ENCODE measurements at regions not wholly inside any gene's neighbourhood (a gene's known extent, or its start where the extent isn't known, plus 50 kb on each side); places are given as distances from the start of the nearest gene placed in this dataset.
"Not testable (repeated sequence)": the region's sequence is repeated elsewhere in the genome, so short reads cannot be mapped to it uniquely, and the experiment has no call there.

DNA sequence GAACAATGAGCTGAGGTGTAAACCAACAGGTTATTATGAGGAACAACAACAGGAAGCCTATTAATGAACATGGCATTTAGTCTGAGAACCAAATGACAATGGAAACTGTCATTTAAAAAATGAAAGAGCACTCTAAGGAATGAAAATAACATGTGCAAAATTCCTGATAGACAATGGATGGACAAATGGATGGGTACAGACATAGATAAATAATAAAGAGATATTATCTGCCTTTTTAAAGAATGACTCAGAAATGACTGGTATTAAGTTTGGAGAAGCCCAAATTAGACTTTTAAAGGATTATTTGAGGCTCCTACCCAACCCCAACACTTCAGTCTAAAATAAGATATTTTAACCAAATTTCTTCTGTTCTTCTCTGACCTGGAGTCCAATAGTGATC, 650.5 kb upstream of the ZNF385D start:
- DNase-seq, result no peak

DNA sequence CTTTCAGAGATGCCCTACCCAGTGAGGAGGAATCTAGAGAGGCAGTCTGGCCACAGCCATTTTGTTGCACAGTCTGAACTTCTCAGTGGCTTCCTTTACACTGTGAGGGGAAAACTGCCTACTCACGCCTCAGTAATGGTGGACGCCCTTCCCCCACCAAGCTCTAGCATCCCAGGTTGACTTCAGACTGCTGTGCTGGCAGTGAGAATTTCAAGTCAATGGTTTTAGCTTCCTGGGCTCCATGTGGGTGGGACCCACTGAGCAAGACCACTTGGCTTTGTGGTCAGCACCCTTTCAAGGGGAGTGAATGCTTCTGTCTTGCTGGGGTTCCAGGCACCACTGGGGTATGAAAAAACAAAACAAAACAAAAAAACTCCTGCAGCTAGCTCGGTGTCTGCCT, 663.2 kb upstream of the ZNF385D start:
- DNase-seq, result no peak

DNA sequence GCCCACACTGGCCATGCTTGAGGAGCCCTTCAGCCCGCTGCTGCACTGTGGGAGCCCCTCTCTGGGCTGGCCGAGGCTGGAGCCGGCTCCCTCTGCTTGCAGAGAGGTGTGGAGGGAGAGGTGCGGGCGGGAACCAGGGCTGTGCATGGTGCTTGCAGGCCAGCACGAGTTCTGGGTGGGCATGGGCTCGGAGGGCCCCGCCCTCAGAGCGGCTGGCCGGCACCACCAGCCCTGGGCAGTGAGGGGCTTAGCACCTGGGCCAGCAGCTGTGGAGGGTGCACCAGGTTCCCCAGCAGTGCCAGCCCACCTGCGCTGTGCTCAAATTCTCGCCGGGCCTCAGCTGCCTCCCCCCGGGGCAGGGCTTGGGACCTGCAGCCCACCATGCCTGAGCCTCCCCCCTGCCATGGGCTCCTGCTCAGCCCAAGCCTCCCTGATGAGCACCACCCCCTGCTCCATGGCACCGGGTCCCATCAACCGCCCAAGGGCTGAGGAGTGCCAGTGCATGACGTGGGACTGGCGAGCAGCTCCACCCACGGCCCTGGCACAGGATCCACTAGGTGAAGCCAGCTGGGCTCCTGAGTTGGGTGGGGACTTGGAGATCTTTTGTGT, 665.9 kb upstream of the ZNF385D start:
- not testable (repeated sequence) for DNase-seq

DNA sequence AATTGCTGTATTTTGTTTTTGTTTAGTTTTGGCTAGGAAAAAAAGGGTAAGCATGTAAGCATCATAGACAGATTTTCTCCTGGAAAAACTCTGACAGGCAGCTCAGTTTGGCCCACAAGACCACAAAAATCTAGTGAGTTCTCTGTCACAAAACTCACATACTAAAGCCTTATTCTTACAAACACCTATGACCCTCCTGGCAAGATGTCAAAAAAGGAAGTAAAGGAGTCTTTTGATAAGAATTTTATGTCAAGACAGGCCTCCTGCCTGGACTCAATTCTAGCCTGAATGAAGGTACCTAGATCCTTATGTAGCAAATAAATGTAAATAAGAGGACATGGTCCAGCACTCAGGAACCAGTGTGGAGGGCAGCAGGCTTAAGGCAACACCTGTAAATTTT, 668.3 kb upstream of the ZNF385D start:
- DNase-seq, result no peak

GRCh38 chr3:22421589-22421988, 670.6 kb upstream of the ZNF385D start:
- no peak for DNase-seq

DNA sequence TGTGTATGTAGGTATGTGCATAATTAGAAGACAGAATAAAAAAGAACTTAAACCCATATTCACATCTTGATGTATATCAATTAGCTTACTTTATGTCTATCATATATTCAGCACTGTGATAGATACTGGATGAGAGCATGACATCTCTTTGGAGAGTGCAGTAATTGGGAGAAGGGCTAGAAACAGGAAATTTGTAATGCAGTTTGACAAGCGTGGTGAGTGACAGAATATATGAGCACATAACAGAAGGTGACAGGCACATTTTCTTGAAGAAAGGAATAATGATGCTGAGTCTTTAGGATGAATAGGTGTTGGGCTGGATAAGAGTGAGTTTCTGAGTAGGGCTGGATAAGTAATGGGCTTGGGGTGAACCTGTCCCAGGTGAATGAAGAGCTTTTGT, 680.3 kb upstream of the ZNF385D start:
- DNase-seq, result no peak

DNA sequence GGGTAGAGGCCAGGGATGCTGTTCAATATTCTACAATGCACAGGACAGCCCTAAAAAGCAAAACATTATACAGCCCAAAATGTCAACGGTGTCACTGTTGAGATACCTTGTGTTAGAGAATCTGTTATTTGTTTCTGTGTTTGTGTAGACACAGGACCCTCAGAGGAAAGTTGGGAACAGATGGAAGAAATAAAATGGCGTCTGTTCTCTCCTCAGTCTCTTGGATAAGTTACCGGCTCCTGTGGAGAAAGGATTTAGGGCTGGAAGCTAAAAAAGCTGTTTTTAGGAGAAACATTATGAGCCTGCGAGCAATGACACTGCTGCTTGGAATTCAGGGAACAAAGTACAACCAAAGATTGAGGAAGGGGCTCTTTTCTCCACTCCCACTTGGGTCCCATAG, 688.6 kb upstream of the ZNF385D start:
- no peak for DNase-seq

GRCh38 chr3:22441711-22442110, 690.7 kb upstream of the ZNF385D start:
- DNase-seq, result no peak

- no peak for DNase-seq
Measured at GRCh38 chr3:22443571-22444233, 692.7 kb upstream of the ZNF385D start.

DNA sequence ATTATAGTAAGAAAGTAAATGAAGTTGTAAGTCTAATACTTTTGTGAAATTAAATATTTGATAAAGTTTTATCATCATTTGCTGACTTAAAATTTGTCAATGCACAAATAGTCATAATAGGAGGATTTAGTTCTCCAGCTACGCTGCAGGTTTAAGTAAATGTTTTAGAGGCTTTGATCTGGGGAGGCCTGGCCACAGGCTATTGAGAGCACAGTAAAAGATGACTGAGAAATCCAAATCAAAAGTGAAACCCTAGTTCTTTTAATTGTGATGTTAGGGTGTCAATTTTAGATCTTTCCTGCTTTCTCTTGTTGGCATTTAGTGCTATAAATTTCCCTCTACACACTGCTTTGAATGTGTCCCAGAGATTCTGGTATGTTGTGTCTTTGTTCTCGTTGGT, 694.3 kb upstream of the ZNF385D start:
- not testable (repeated sequence) for DNase-seq

- no peak for DNase-seq
Measured at GRCh38 chr3:22450786-22451400, 699.9 kb upstream of the ZNF385D start.

GRCh38 chr3:22451501-22451900, 700.5 kb upstream of the ZNF385D start:
- DNase-seq, result no peak

DNA sequence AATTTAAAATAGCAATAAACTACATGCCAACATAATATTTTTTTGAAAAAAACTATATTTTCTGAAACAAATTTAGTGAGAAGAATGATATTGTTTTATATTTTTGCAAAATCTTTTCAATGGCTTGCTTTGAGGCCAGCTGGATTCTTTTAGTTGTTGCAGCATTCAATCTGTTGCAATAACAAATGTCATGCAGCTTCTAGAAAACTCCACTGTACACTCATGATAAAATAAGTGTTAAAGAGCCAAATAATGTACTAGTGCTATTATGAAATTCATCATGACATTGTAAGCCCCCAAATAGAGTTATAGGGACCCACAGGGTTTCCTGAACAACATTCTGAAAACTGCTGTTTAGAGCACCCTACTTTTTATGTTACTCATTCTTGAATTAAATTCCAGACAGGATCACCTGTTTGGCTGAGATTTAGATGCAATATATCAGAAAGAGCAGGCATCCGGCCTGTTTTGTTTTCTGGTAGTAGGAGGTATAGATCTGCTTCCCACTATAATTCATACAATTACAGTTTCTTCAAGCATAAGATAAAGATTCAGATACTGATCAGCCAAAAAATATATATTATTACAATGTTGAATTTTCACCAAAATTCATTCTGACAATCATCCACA, 703.0 kb upstream of the ZNF385D start:
- DNase-seq, result no peak

DNA sequence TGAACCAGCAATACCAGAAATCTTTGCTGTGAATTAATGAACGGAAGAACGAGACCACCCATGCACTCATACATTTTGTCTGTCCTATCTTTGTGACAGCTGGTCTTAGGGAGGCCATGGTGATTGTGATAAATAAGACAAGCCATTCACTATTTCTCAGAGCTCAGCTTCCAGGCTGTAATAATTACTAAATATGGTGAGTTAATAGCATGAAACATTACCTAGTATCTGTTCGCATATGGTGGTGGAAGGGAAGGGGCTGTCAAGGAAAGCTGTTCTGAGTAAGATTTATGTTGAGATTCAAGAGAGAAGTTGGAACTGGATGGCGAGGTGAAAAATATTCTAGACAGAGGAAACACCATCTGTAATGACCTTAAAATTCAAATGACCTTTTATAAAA, 719.0 kb upstream of the ZNF385D start:
- DNase-seq, result no peak

DNA sequence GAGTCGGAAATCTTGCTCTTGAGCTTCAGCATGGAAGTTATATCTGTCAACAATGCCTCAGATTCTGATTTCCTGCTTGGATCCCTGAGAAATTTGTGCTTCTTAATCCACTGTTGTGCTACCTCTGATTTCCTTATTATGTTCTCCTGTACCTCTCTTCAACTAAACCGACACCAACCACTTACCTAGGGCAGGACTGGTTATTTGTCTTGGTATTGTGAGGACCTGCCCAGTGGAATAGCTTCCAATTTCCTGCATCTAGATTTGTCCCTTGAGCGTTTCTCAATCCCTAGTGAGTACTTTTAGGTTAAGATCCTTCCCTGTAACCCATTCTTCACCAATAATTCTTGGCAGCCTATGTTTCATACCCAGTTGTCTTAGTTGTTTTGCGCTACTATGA, 720.5 kb upstream of the ZNF385D start:
- no peak for DNase-seq

GRCh38 chr3:22474706-22475445, 723.9 kb upstream of the ZNF385D start:
- no peak for DNase-seq

DNA sequence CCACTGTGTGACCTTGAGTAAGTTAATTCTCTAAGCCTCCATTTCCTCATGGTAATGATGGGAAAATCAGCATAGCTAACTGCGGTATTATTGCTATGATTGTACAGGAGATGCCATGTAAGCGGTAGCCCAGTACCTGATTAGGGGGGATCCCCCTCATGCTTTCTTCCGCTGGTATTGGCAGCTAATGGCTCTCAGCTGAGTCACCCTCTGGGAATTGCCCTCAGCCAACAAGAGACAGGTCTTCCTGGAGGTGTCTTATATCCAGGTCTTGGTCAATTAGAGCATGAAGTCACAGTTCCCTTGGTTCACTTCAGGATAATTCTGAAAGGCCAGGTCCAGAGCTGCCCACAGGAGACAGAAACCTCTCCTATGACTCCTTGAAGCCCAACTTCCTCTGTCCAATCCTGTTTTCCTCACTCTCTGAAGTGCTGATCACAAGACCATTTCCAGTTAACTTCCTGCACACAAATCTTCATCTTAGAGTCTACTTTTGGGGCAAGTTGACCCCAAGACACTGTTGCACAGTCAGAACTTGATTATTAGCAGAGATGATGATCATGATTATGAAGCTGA, 724.7 kb upstream of the ZNF385D start:
- DNase-seq, result no peak

- DNase-seq, result no peak
Measured at GRCh38 chr3:22476976-22477375, 726.0 kb upstream of the ZNF385D start.

DNA sequence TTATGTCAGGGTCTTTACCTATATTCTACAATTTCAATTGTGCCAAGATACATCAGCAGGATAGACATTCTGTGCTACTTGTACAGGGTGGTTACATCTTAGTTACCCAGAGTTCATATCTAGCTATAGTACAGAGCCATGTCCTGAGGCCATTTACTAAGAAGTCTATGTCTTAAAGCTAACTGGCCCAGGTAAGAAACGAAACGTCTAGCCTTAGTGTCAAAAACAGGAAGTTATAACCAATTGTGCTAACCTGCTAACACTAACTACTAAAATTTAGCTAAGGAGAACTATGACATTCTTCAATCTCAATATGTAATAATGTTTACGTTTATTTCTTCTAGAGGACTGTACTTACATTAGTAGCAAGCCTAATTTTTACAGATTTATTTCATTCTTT, 717.2 kb upstream of the UBE2E2 start:
- no peak for DNase-seq

DNA sequence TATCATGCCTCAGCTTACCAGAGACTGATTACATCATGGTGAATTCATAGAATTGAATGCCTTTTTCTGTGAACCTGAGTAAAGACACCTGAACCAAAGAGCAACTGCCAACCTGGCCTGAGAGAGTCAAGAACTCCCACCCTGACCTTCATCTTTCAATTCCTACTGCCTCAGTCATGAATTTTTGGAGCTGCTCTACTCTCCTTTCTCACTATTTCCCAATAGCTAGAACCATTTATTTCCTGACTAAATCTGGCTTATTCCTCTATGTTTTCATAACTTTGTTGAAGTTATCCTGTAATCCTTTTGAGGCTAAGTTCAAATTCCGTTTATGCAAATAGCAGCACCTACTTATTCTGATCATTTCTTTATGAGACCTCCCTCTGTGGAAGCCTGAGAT, 712.4 kb upstream of the UBE2E2 start:
- DNase-seq, result no peak

GRCh38 chr3:22491344-22491743, 711.8 kb upstream of the UBE2E2 start:
- no peak for DNase-seq

- no peak for DNase-seq
Measured at GRCh38 chr3:22492342-22492741, 710.8 kb upstream of the UBE2E2 start.

- DNase-seq, result no peak
Measured at GRCh38 chr3:22495241-22495640, 707.9 kb upstream of the UBE2E2 start.

Data from activated T-cell treated with anti-CD3 and anti-CD28 coated beads, Interleukin-2, amount 50 U/mL, for 1 hour (primary cell).